Upper lobe of left lung (tissue), 6 donors: ENCODE measurements at regions not wholly inside any gene's neighbourhood (a gene's known extent, or its start where the extent isn't known, plus 50 kb on each side); places are given as distances from the start of the nearest gene placed in this dataset.

Experiments used
- ATAC-seq, 2 donors: fragments of 200-7000 bp; cut with Tn5 transposase; one replicate each; pipeline ENCODE4 v1.9.1; 2022; ENCODE audit warnings: mild to moderate bottlenecking in 2 of 2, moderate library complexity in 2 of 2; ENCODE audit not compliant: low FRiP score in 2 of 2
- DNase-seq, 2 donors: peaks; one replicate each; pipeline ENCODE4 v3.0.0-alpha.2; 2019 to 2020
- H3K27ac ChIP-seq, 4 donors: fragments of 200-600 bp; sonication (generic); one replicate each; pipeline ENCODE4 v1.5.1; 2016 to 2019
- H3K27me3 ChIP-seq, 4 donors: fragments of 200-600 bp; sonication (generic); one replicate each; pipeline ENCODE4 v1.5.1; 2017 to 2019
- H3K36me3 ChIP-seq, 4 donors: fragments of 200-600 bp; sonication (generic); one replicate each; pipeline ENCODE4 v1.5.1; 2016 to 2019
- H3K4me1 ChIP-seq, 4 donors: fragments of 200-600 bp; sonication (generic); one replicate each; pipeline ENCODE4 v1.5.1; 2018 to 2019
- H3K4me3 ChIP-seq, 4 donors: fragments of 200-600 bp; sonication (generic); one replicate each; pipeline ENCODE4 v1.5.1; 2017 to 2019; ENCODE audit warnings: mild to moderate bottlenecking in 2 of 4, moderate library complexity in 1 of 4
- H3K9me3 ChIP-seq, 4 donors: fragments of 200-600 bp; sonication (generic); one replicate each; pipeline ENCODE4 v1.5.1; 2018 to 2019
- EP300 ChIP-seq, 4 donors: sonication (generic); formaldehyde crosslinking; IDR thresholded peaks; one replicate each; pipeline ENCODE4 v1.5.1; 2017; ENCODE audit warnings: antibody characterized with exemption in 4 of 4, control low read depth in 2 of 4
- POLR2A ChIP-seq, 4 donors: fragments of 450-650 bp; IDR thresholded peaks; one replicate each; pipeline ENCODE4 v1.5.1; 2016 to 2017; ENCODE audit warnings: antibody characterized with exemption in 4 of 4, mild to moderate bottlenecking in 2 of 4
- POLR2AphosphoS5 ChIP-seq, 2 donors: sonication (generic); formaldehyde crosslinking; IDR thresholded peaks; one replicate each; pipeline ENCODE4 v1.5.1; 2017; ENCODE audit warnings: antibody characterized with exemption in 2 of 2
- WGBS, 2 donors: methylation state at CpG; one replicate each; pipeline ENCODE4 v1.1.5; 2017 to 2018; 5-methylcytosine and 5-hydroxymethylcytosine counted together
- TF ChIP-seq, protein P1 (sequence below), 6 experiments: fragments of 450-650 bp in 4 of 6; fragments of 200-600 bp in 2 of 6; sonication (generic) in 2 of 6; IDR thresholded peaks; one replicate each; pipeline ENCODE4 v1.5.1; 2016 to 2019; ENCODE audit warnings: antibody characterized with exemption in 6 of 6
- donor health status: DM: no; HTN: no; CAD: no; lungs with moderate emphysema.
- donor health status: DM: no; HTN: yes; CAD: no; lungs with severe emphysema.

DNA sequence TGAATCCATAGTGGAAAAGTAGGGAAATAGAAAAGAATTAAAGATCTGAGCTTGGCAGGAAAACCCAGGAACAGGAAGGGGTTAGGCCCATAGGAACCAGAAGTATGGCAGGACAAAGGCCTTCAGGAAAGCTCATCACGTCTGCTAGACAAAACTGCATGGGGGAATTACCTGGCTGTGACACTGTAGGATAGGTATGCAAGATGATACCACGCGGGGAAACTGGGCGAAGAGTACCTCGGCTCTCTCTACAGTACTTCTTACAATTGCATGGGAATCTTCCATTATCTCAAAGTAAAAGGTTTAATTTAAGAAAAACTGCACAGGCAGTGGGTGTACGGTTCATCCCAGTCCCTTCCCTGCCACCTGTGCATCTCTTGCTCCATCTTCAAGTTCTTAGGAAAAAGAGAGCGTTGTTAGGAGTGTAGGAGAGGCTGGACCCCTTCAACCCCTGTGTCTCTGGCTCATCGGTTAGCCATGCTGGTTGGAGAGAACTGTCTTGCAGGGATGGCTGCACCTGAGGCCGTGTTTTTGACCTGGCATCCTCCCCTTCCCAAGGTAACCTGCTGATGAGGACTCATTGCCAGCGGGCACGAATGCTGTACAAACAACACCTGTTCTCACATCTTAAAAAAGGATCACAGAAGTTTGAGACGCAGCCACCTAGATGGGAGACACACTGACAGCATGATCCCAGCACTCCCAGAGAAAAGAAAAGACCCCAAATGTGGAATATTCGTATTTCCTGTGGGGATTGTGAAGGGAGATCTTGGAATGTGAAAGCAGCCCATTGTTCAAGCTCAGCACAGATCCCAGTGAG is 120.5 kb upstream of the COPS8 start:
- WGBS, 2 donors = 96% methylated on average over 12 to 13 of the region's 13 CpGs
- Histone ChIP-seq H3K9me3 (no peaks in the 10 kb centered on the region), H3K4me3 (no peak overlapping the region), H3K27ac (no peak overlapping the region), H3K27me3 (no peaks in the 10 kb centered on the region), H3K36me3 (no peaks in the 10 kb centered on the region), H3K4me1 (peaks cover 0 to 4% (median 0%) of the 10 kb centered on the region in 4 donors)
- TF ChIP-seq POLR2A (IDR thresholded peaks at IDR 0.05) (no peak), EP300 (IDR thresholded peaks at IDR 0.05) (no peak), POLR2AphosphoS5 (IDR thresholded peaks at IDR 0.05) (no peak)
- TF ChIP-seq, protein P1, sequence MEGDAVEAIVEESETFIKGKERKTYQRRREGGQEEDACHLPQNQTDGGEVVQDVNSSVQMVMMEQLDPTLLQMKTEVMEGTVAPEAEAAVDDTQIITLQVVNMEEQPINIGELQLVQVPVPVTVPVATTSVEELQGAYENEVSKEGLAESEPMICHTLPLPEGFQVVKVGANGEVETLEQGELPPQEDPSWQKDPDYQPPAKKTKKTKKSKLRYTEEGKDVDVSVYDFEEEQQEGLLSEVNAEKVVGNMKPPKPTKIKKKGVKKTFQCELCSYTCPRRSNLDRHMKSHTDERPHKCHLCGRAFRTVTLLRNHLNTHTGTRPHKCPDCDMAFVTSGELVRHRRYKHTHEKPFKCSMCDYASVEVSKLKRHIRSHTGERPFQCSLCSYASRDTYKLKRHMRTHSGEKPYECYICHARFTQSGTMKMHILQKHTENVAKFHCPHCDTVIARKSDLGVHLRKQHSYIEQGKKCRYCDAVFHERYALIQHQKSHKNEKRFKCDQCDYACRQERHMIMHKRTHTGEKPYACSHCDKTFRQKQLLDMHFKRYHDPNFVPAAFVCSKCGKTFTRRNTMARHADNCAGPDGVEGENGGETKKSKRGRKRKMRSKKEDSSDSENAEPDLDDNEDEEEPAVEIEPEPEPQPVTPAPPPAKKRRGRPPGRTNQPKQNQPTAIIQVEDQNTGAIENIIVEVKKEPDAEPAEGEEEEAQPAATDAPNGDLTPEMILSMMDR (IDR thresholded peaks at IDR 0.05) = no peak
- no peak for ATAC-seq
- no peak for DNase-seq

DNA sequence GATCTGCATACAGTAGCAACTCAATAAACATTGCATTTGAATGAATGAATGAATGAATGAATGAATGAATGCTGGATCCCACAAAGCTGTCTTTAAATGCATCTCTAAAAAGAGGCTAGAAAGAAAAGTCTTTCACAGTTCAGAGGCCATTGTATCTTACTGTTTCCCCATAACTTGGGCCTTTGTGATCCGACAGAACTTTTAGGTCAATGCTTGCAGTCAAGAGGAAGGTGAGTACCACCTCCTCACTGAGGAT is 119.9 kb upstream of the COPS8 start:
- no peak overlapping the region for H3K4me3 ChIP-seq
- H3K36me3 ChIP-seq = no peaks in the 10 kb centered on the region
- H3K27me3 ChIP-seq = no peaks in the 10 kb centered on the region
- no peak overlapping the region for H3K27ac ChIP-seq
- TF ChIP-seq POLR2A (IDR thresholded peaks at IDR 0.05) (no peak), POLR2AphosphoS5 (IDR thresholded peaks at IDR 0.05) (no peak), EP300 (IDR thresholded peaks at IDR 0.05) (no peak)
- TF ChIP-seq, protein P1 (IDR thresholded peaks at IDR 0.05) = no peak
- DNase-seq = no peak
- peaks cover 0 to 5% (median 2%) of the 10 kb centered on the region in 4 donors for H3K4me1 ChIP-seq
- no peaks in the 10 kb centered on the region for H3K9me3 ChIP-seq
- WGBS, 2 donors = 100% methylated on average over 1 of the region's 1 CpG
- no peak for ATAC-seq

DNA sequence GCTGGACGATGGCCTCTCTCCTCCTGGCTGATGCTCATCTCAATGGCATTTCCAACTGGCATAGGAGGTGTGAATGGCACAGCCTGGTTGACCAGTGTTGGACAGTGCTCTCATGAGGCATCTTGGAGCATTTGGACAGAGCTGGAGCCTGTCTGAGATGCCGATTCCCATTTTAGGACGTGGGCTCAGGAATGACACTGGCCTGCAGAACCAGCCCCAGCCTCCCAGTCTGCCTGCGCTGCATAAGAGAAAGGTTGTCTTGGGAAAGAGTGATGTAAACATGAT is 118.2 kb upstream of the COPS8 start:
- TF ChIP-seq, protein P1 (IDR thresholded peaks at IDR 0.05) = no peak
- no peak for TF ChIP-seq EP300 (IDR thresholded peaks at IDR 0.05)
- TF ChIP-seq POLR2A (IDR thresholded peaks at IDR 0.05) = no peak
- no peak for TF ChIP-seq POLR2AphosphoS5 (IDR thresholded peaks at IDR 0.05)
- Histone ChIP-seq H3K9me3 (no peaks in the 10 kb centered on the region), H3K4me1 (peaks cover 11 to 18% (median 16%) of the 10 kb centered on the region in 4 donors), H3K4me3 (no peak overlapping the region), H3K27me3 (no peaks in the 10 kb centered on the region), H3K27ac (no peak overlapping the region), H3K36me3 (no peaks in the 10 kb centered on the region)
- 76 to 98% methylated on average over 4 of the region's 4 CpGs for WGBS, 2 donors
- no peak for ATAC-seq
- no peak for DNase-seq

DNA sequence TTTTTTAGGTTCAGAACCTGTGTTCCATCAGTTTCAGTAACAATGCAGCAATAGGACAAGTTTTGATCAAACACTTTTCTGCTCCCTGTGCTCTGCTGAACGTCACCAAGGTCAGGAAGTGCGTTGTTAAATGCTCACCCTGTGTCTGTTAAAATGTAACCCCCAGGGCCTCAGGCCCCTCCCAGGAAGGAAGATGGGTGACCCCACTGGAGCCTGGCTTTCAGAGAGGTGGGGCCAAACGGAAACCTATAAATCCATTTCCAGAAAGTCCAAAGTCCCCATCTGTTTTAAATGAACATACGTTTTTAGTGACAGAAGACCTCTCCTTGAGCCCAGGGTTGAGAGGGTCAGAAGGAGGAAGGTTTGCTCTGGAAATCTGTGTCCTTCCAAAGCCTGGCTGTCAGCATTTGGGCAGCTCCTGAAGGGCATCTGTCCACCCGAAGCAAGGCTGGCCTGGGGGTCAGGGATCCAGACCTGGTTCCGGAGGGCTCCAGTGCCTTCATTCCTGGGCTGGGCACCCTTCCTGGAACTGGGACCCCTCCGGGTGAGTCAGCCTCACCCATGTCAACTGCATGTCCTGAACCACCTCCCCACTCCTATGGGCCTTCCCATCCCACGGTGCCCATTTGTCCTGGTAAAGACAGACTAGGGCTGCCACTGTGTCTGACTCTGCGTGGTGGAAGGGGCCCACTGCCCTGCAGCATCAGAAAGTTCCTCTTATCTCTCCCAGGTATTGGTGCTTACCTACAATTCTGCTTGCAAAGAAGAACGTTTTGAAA is 117.4 kb upstream of the COPS8 start:
- Histone ChIP-seq H3K4me3 (no peak overlapping the region), H3K27me3 (no peaks in the 10 kb centered on the region), H3K27ac (no peak overlapping the region), H3K9me3 (no peaks in the 10 kb centered on the region), H3K4me1 (peaks cover 16 to 23% (median 17%) of the 10 kb centered on the region in 4 donors), H3K36me3 (no peaks in the 10 kb centered on the region)
- DNase-seq (no peak), ATAC-seq (no peak)
- no peak for TF ChIP-seq POLR2A (IDR thresholded peaks at IDR 0.05)
- WGBS, 2 donors = 64 to 76% methylated on average over 6 to 9 of the region's 10 CpGs

DNA sequence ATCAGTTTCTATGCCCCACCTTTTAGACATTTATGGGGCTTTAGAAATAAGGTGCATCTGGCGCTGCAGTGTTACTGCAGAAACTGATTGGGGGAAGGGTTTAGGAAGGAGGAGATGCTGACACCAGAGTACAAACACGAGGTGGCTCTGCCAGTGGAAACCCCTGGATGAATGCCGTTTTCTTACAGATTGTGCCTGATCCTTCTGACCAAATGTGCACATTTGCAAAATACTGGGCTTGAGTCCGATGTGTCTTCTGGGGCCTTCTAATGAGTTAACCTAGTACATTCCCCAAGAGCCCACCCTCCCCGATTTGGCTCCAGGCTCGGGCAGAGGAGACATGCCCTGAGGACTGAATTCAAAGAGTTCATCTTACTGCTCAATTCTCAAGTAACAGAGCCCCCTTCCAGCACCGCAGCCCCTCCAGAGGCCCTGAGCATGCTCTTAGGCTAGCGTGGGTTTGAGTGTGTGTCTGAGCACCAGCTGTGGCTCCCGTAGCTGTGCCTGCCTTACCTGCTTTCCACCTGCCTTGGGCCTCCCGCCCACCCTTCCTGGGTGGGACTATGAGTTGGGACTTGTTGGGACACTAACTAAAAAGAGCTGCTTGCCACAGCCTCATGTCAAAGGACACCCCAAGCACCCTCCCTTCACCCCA is 116.7 kb upstream of the COPS8 start:
- no peak for DNase-seq

More for the DNA sequence above, 116.7 kb upstream of the COPS8 start:
- 85 to 94% methylated on average over 9 to 10 of the region's 10 CpGs for WGBS, 2 donors
- no peak for ATAC-seq
- no peak for TF ChIP-seq POLR2A (IDR thresholded peaks at IDR 0.05)
- no peak for TF ChIP-seq POLR2AphosphoS5 (IDR thresholded peaks at IDR 0.05)
- no peak for TF ChIP-seq EP300 (IDR thresholded peaks at IDR 0.05)
- TF ChIP-seq, protein P1 (IDR thresholded peaks at IDR 0.05) = no peak
- Histone ChIP-seq H3K4me1 (peaks cover 16 to 23% (median 18%) of the 10 kb centered on the region in 4 donors), H3K4me3 (no peak overlapping the region), H3K27me3 (no peaks in the 10 kb centered on the region), H3K36me3 (no peaks in the 10 kb centered on the region), H3K9me3 (no peaks in the 10 kb centered on the region), H3K27ac (no peak overlapping the region)
